HFFc6 (cell line): ENCODE measurements at regions not wholly inside any gene's neighbourhood (a gene's known extent, or its start where the extent isn't known, plus 50 kb on each side); places are given as distances from the start of the nearest gene placed in this dataset.

ENCODE experiments used
- DNase-seq: peaks from one replicate; pipeline ENCODE4 v3.0.0-alpha.2; 2018
- H3K27ac Mint-ChIP-seq: 2 replicates; pipeline ENCODE4 v1.8.0; 2020; ENCODE audit warnings: mild to moderate bottlenecking, mixed read lengths
- H3K27me3 Mint-ChIP-seq: 2 replicates; pipeline ENCODE4 v1.8.0; 2021; ENCODE audit warnings: mild to moderate bottlenecking, moderate library complexity, mixed read lengths; ENCODE audit not compliant: insufficient read depth
- H3K36me3 Mint-ChIP-seq: 2 replicates; pipeline ENCODE4 v1.8.0; 2021; ENCODE audit warnings: low read depth, mixed read lengths
- H3K4me1 Mint-ChIP-seq: 2 replicates; pipeline ENCODE4 v1.8.0; 2020; ENCODE audit warnings: low read depth, mixed read lengths
- H3K4me3 Mint-ChIP-seq: 2 replicates; pipeline ENCODE4 v1.8.0; 2020; ENCODE audit warnings: mild to moderate bottlenecking, moderate library complexity, mixed read lengths
- H3K9me3 Mint-ChIP-seq: 2 replicates; pipeline ENCODE4 v1.8.0; 2020; ENCODE audit warnings: mild to moderate bottlenecking, mixed read lengths
- TF ChIP-seq, protein P1 (sequence below): fragments of 200-600 bp; sonication (generic); IDR thresholded peaks from 2 replicates; pipeline ENCODE4 v1.5.0; 2021; ENCODE audit warnings: antibody characterized with exemption, mild to moderate bottlenecking

DNA sequence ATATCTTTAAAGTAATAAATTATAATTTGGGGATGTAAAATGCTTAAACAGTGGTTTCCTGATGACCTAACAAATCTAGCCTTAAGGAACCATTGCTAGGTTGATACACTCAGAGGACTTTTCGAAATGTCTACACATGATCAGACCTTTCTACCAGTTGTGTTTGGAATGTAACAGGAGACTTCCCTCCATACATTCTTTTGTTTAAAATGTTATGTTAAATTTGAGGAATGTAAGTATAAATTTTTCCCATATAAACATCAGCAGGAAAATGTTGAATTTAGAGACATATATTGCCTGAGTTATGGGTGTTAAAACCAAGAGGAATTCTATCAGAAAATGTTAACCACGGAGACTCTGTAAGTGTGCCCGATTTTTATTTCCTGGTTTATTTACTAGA, 190.6 kb upstream of the SPRY1 start:
- Mint-ChIP-seq H3K4me1 (peaks cover 8% of the 10 kb centered on the region), H3K9me3 (no peaks in the 10 kb centered on the region), H3K27me3 (no peaks in the 10 kb centered on the region), H3K4me3 (no peak overlapping the region), H3K27ac (no peak overlapping the region), H3K36me3 (no peaks in the 10 kb centered on the region; the same call in 1 of the 2 replicates)
- DNase-seq, result no peak
- TF ChIP-seq, protein P1, sequence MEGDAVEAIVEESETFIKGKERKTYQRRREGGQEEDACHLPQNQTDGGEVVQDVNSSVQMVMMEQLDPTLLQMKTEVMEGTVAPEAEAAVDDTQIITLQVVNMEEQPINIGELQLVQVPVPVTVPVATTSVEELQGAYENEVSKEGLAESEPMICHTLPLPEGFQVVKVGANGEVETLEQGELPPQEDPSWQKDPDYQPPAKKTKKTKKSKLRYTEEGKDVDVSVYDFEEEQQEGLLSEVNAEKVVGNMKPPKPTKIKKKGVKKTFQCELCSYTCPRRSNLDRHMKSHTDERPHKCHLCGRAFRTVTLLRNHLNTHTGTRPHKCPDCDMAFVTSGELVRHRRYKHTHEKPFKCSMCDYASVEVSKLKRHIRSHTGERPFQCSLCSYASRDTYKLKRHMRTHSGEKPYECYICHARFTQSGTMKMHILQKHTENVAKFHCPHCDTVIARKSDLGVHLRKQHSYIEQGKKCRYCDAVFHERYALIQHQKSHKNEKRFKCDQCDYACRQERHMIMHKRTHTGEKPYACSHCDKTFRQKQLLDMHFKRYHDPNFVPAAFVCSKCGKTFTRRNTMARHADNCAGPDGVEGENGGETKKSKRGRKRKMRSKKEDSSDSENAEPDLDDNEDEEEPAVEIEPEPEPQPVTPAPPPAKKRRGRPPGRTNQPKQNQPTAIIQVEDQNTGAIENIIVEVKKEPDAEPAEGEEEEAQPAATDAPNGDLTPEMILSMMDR, result no peak

DNA sequence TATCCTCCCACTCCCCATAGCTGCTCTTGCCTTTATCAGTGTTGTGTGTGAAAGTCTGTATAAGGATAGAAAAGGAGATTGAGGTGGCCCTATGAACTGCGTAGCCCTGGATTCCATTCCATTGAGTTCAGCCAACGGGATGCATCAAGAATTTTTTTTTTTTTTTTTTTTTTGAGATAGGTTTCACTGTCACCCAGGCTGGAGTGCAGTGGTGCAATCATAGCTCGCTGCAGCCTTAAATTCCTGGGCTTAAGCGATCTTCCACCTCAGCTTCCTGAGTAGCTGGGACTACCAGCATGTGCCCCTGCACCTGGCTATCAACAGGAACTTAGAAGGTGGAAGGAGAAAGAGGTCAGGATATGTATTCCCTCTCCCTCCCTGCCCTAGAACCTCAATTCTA, 187.2 kb upstream of the SPRY1 start:
- Mint-ChIP-seq H3K9me3 (no peaks in the 10 kb centered on the region), H3K4me3 (no peak overlapping the region), H3K36me3 (no peaks in the 10 kb centered on the region; the same call in 1 of the 2 replicates), H3K27ac (no peak overlapping the region), H3K27me3 (no peaks in the 10 kb centered on the region; the same call in 1 of the 2 replicates), H3K4me1 (peaks cover 8% of the 10 kb centered on the region)
- no peak for DNase-seq
- TF ChIP-seq, protein P1, result no peak

DNA sequence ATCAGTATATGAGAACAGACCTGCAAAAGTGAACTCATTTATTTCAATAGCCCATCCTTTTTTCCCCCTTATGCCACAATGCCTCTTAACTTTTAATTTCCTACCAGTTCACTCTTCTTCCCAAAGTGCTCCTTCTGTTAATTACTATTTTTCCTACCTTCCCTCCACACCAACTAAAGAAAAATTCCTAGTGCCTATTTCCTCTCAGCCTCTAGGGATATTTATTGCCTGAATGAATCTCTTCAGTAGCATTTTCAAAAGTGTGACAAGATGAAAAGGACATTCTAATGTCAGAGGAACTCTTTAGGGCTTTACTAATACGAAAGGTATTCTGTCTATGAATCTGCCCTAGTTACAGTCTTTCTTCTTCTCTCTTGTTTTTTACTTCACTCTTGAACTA, 181.1 kb upstream of the SPRY1 start:
- DNase-seq, result no peak
- Mint-ChIP-seq H3K27ac (no peak overlapping the region), H3K27me3 (no peaks in the 10 kb centered on the region; the same call in 1 of the 2 replicates), H3K9me3 (no peaks in the 10 kb centered on the region), H3K4me1 (peaks cover 25% of the 10 kb centered on the region), H3K36me3 (no peaks in the 10 kb centered on the region), H3K4me3 (no peak overlapping the region; the same call in 1 of the 2 replicates)
- TF ChIP-seq, protein P1, result no peak

DNA sequence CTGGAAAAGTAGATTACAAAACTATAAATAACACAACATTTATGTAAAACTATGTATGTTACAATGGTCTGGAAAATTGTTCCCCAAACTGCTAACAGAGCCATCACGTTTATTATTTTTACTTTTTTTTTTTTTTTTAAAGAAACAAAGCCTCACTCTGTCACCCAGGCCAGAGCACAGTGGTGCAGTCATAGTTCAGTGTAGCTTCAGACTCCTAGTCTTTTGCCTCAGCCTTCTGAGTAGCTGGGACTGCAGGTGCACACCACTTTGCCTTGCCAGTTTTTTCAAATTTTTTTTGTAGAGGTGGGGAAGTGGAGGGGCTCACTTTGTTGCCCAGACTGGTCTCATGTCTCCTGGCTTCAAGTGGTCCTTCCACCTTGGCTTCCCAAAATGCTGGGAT, 180.1 kb upstream of the SPRY1 start:
- Mint-ChIP-seq H3K4me3 (no peak overlapping the region), H3K9me3 (no peaks in the 10 kb centered on the region)
- TF ChIP-seq, protein P1, result no peak

DNA sequence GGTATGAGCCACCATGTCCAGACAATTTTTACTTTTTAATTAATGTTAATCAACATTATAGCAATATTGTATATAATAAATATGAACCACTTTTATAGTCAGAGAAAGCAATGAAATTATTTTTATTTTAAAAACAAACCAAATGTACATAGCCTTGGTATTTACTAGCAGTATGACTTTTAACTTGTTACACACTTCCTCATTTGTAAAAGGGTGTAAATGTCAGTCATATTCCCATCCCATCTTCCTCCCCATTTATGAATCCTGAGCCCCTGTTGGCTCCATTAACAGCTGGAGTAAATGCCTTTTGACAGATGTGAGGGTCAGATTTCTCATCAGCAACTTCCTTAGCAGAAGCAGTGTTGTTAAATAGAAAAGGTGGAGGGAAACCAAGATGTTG, 179.6 kb upstream of the SPRY1 start:
- Mint-ChIP-seq H3K36me3 (no peaks in the 10 kb centered on the region), H3K9me3 (no peaks in the 10 kb centered on the region), H3K4me1 (peaks cover 25% of the 10 kb centered on the region), H3K4me3 (no peak overlapping the region), H3K27me3 (no peaks in the 10 kb centered on the region; the same call in 1 of the 2 replicates), H3K27ac (no peak overlapping the region; the same call in 1 of the 2 replicates)
- no peak for DNase-seq
- TF ChIP-seq, protein P1, result no peak

More for the DNA sequence above, 180.1 kb upstream of the SPRY1 start:
- no peaks in the 10 kb centered on the region; the same call in 1 of the 2 replicates for H3K27me3 Mint-ChIP-seq
- H3K36me3 Mint-ChIP-seq, result no peaks in the 10 kb centered on the region
- H3K4me1 Mint-ChIP-seq, result peaks cover 25% of the 10 kb centered on the region
- no peak for DNase-seq
- no peak overlapping the region for H3K27ac Mint-ChIP-seq

DNA sequence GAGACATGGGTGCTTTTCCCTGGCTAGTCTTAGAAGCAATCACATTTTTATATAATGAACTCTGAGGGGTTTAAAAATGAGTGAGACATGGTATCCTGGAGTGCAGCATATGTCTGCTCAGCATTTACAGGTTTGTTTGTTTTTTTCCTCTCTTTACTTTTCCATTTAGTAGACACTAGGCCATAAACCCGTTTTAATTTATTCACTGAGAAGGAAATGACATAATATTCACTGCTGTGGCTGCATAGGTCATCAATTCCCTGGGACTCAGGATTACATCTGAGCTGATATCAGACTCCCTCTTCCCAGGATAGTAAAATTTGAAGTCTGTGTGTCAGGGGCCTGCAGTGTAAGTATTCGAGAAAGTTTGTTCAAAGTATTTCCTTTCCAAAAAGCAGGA, 178.9 kb upstream of the SPRY1 start:
- no peak for DNase-seq
- Mint-ChIP-seq H3K9me3 (no peaks in the 10 kb centered on the region), H3K27me3 (no peaks in the 10 kb centered on the region), H3K36me3 (0 out of 2 replicates have a peak, but pooled peaks cover under 1% of the 10 kb centered on the region), H3K27ac (no peak overlapping the region), H3K4me1 (peaks cover 25% of the 10 kb centered on the region), H3K4me3 (no peak overlapping the region)
- TF ChIP-seq, protein P1, result no peak
